NCI-H524 (cell line): ENCODE measurements at regions not wholly inside any gene's neighbourhood (a gene's known extent, or its start where the extent isn't known, plus 50 kb on each side); places are given as distances from the start of the nearest gene placed in this dataset.
"Not testable (repeated sequence)": the region's sequence is repeated elsewhere in the genome, so short reads cannot be mapped to it uniquely, and the experiment has no call there.

Experiments
- DNase-seq, 2 experiments: peaks; one replicate each; lab custom pipeline; 2025; lab: John Stamatoyannopoulos, UW

- DNase-seq = no peak
These were observed 376.4 kb downstream of the TCERG1L start for GRCh38 chr10:130935128-130935439.

GRCh38 chr10:130935897-130936550 is 375.5 kb downstream of the TCERG1L start:
- no peak for DNase-seq

- DNase-seq = no peak
These were observed 374.7 kb downstream of the TCERG1L start for GRCh38 chr10:130936851-130937250.

- no peak for DNase-seq
These were observed 373.5 kb downstream of the TCERG1L start for GRCh38 chr10:130938051-130938450.

- DNase-seq = not testable (repeated sequence)
These were observed 372.6 kb downstream of the TCERG1L start for GRCh38 chr10:130938891-130939290.

GRCh38 chr10:130941886-130942285 is 369.6 kb downstream of the TCERG1L start:
- no peak for DNase-seq

- no peak for DNase-seq
These were observed 359.4 kb downstream of the TCERG1L start for GRCh38 chr10:130952086-130952485.

- DNase-seq = no peak
These were observed 357.1 kb downstream of the TCERG1L start for GRCh38 chr10:130954326-130954905.

- DNase-seq = no peak
These were observed 355.3 kb downstream of the TCERG1L start for GRCh38 chr10:130956251-130956650.

GRCh38 chr10:130957423-130957822 is 354.1 kb downstream of the TCERG1L start:
- DNase-seq = no peak

- no peak for DNase-seq
These were observed 353.5 kb downstream of the TCERG1L start for GRCh38 chr10:130958003-130958402.

- DNase-seq = no peak
These were observed 352.4 kb downstream of the TCERG1L start for GRCh38 chr10:130958981-130959751.

GRCh38 chr10:130959752-130960195 is 351.7 kb downstream of the TCERG1L start:
- no peak for DNase-seq

GRCh38 chr10:130960531-130960930 is 351.0 kb downstream of the TCERG1L start:
- DNase-seq = no peak

GRCh38 chr10:130961506-130962239 is 349.8 kb downstream of the TCERG1L start:
- DNase-seq = no peak

GRCh38 chr10:130962240-130963051 is 349.1 kb downstream of the TCERG1L start:
- DNase-seq = no peak

GRCh38 chr10:130963052-130963393 is 348.5 kb downstream of the TCERG1L start:
- no peak for DNase-seq

GRCh38 chr10:130963786-130964522 is 347.6 kb downstream of the TCERG1L start:
- DNase-seq = no peak

GRCh38 chr10:130964771-130965170 is 346.8 kb downstream of the TCERG1L start:
- DNase-seq = no peak

- no peak for DNase-seq
These were observed 344.4 kb downstream of the TCERG1L start for GRCh38 chr10:130967161-130967560.

- no peak for DNase-seq
These were observed 343.7 kb downstream of the TCERG1L start for GRCh38 chr10:130967784-130968183.
